Spleen (tissue), 7 donors: ENCODE measurements at regions not wholly inside any gene's neighbourhood (a gene's known extent, or its start where the extent isn't known, plus 50 kb on each side); places are given as distances from the start of the nearest gene placed in this dataset.

ENCODE experiments used
- POLR2A ChIP-seq, 3 donors: fragments of 450-650 bp; IDR thresholded peaks; one replicate each; pipeline ENCODE4 v1.5.1; 2017; ENCODE audit warnings: antibody characterized with exemption in 3 of 3, mild to moderate bottlenecking in 1 of 3
- POLR2AphosphoS5 ChIP-seq, 3 donors: sonication (generic); formaldehyde crosslinking; IDR thresholded peaks; one replicate each; pipeline ENCODE4 v1.5.1; 2017; ENCODE audit warnings: antibody characterized with exemption in 3 of 3
- TF ChIP-seq, protein P1 (sequence below), 11 experiments: fragments of 200-600 bp in 7 of 11; fragments of 450-650 bp in 4 of 11; sonication (generic) in 4 of 11; IDR thresholded peaks in 8 of 11; conservative IDR thresholded peaks in 3 of 11; 1 replicate in 7 of 11; 2 replicates in 4 of 11; pipeline versions ENCODE4 v1.4.0 to v1.8.0; 2016 to 2021; ENCODE audit warnings: antibody characterized with exemption in 11 of 11, inconsistent platforms in 4 of 11, mild to moderate bottlenecking in 1 of 11
- donor health status: DM: no; HTN: no; CAD: no; lungs with moderate emphysema.
- donor health status: DM: no; HTN: no; CAD: no.
- donor health status: DM: no; HTN: no; CAD: no.

DNA sequence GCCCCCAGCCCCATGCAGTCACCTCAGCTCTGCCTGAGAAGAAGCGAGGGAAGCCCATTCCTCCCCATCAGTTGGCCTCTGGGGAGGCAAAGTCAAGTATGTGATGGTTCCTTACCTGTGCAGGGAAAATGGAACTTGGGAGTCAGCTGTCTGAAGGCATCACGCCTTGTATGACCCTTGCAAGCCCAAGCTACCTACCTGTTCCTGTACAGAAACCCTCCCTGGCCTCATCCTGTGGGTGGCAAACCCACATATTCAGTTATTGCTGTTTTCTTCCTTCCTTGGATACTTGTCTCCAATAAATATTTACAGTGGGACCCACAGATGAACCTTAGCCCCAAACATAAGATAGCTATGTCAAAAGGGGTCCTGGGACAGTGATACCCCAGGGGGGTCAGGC, 92.2 kb upstream of the MLN start:
- TF ChIP-seq, protein P1, sequence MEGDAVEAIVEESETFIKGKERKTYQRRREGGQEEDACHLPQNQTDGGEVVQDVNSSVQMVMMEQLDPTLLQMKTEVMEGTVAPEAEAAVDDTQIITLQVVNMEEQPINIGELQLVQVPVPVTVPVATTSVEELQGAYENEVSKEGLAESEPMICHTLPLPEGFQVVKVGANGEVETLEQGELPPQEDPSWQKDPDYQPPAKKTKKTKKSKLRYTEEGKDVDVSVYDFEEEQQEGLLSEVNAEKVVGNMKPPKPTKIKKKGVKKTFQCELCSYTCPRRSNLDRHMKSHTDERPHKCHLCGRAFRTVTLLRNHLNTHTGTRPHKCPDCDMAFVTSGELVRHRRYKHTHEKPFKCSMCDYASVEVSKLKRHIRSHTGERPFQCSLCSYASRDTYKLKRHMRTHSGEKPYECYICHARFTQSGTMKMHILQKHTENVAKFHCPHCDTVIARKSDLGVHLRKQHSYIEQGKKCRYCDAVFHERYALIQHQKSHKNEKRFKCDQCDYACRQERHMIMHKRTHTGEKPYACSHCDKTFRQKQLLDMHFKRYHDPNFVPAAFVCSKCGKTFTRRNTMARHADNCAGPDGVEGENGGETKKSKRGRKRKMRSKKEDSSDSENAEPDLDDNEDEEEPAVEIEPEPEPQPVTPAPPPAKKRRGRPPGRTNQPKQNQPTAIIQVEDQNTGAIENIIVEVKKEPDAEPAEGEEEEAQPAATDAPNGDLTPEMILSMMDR (IDR thresholded peaks at IDR 0.05 in 8 of 11, conservative IDR thresholded peaks at IDR 0.05 in 3 of 11): no peak
- TF ChIP-seq POLR2AphosphoS5 (IDR thresholded peaks at IDR 0.05) (no peak), POLR2A (IDR thresholded peaks at IDR 0.05) (no peak)
